H1 (cell line): ENCODE measurements at regions not wholly inside any gene's neighbourhood (a gene's known extent, or its start where the extent isn't known, plus 50 kb on each side); places are given as distances from the start of the nearest gene placed in this dataset.

Source experiments
- EZH2 ChIP-seq: fragments of 200-600 bp; sonication (generic); IDR thresholded peaks from 2 replicates; pipeline ENCODE4 v1.7.1; 2012; ENCODE audit warnings: low read depth, mild to moderate bottlenecking, moderate library complexity, low read length, inconsistent platforms; ENCODE audit not compliant: severe bottlenecking
- POLR2A ChIP-seq, 2 experiments: IDR thresholded peaks; 1 replicate in 1 of 2; 2 replicates in 1 of 2; pipeline ENCODE4 v1.6.1; 2011; ENCODE audit warnings: low read depth in 2 of 2, low read length in 2 of 2, mild to moderate bottlenecking in 2 of 2; ENCODE audit errors: control extremely low read depth in 1 of 2
- POLR2AphosphoS5 ChIP-seq: IDR thresholded peaks from 2 replicates; pipeline ENCODE4 v1.6.1; 2011; ENCODE audit warnings: low read depth, low read length
- SUZ12 ChIP-seq: fragments of 200-600 bp; sonication (generic); IDR thresholded peaks from 2 replicates; pipeline ENCODE4 v1.6.1; 2012; ENCODE audit warnings: mild to moderate bottlenecking, inconsistent platforms, low read length, moderate library complexity, mixed read lengths

DNA sequence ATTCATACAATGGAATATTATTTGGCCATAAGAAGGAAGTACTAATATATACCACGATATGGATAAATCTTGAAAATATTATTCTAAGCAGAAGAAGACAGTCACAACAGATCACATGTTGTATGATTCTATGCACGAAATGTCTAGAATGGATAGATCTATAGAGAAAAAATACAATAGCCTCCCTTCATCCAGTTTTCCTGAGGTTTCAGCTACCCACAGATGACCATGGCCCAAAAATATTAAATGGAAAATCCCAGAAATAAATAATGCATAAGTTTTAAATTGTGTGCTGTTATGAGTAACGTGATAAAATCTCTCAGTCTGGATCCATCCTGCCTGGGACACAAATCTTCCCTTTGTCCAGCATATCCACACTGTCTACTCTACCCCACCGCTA is 162.2 kb upstream of the ST8SIA2 start:
- TF ChIP-seq POLR2A (IDR thresholded peaks at IDR 0.05; ENCODE audit: control extremely low read depth in 1 of 2, low read depth in 2 of 2, low read length in 2 of 2) (no peak), POLR2AphosphoS5 (no peak), EZH2 (no peak), SUZ12 (no peak)
